ENCODE measurements at regions not wholly inside any gene's neighbourhood (a gene's known extent, or its start where the extent isn't known, plus 50 kb on each side); places are given as distances from the start of the nearest gene placed in this dataset.

DNA sequence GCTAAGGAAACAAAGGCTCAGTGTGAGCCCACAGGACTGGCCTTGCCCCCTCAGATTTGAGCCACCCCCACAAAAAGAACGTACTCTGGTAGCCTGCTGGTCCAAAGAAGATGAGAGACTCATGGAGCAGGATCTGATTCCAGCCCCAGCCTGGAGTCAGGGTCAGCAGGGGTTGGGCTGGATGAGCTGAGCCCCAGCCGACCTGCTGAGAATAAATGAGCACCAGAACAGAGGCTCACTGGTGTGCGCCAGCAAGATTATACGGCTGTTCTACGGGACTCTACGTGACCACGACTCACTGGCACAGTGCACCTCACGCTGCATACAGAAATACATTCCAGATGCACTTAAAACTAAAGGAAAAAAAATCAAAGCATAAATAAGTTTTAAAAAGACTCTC, 186.0 kb upstream of the RPL38 start:
- no peaks in the 10 kb centered on the region for H3K4me1 Mint-ChIP-seq
- no peak for DNase-seq
- intact Hi-C loops (cut with micrococcal nuclease): no loop called here

DNA sequence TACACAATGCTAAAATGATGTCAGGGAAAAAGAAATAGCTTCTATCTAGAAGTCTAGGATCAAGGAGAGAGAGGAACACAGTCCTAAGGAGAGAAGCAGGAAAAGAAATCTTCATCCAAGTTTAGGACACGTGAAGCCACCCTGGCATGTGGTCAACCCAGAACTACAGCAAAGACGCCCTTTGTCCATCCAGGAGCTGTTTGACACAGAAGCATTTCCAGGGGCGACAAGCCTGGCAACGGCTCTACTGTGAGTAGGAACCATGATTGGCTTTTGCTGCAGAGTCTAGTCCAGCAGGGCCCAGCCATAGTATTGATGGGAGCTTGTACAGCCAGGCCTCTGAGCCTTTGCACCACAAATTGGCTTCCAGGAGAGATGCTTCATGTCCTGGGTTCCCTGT, 185.4 kb upstream of the RPL38 start:
- WGBS (ENCODE audit: insufficient coverage): 85% methylated on average over 4 of the region's 4 CpGs
- peaks cover 0 to 6% (median 0%) of the 10 kb centered on the region in 3 donors for H3K9me3 ChIP-seq (ENCODE audit: control extremely low read depth in 1 of 3, control insufficient read depth in 2 of 3, insufficient read depth in 1 of 3, low read length in 2 of 3)
- POLR2A ChIA-PET: no interaction called here

More for the DNA sequence above, 186.0 kb upstream of the RPL38 start:
- TF ChIP-seq EZH2 (IDR thresholded peaks at IDR 0.05; ENCODE audit: borderline replicate concordance, insufficient read depth, low read depth, low read length, poor library complexity, severe bottlenecking): no peak
- TF ChIP-seq, protein P1, sequence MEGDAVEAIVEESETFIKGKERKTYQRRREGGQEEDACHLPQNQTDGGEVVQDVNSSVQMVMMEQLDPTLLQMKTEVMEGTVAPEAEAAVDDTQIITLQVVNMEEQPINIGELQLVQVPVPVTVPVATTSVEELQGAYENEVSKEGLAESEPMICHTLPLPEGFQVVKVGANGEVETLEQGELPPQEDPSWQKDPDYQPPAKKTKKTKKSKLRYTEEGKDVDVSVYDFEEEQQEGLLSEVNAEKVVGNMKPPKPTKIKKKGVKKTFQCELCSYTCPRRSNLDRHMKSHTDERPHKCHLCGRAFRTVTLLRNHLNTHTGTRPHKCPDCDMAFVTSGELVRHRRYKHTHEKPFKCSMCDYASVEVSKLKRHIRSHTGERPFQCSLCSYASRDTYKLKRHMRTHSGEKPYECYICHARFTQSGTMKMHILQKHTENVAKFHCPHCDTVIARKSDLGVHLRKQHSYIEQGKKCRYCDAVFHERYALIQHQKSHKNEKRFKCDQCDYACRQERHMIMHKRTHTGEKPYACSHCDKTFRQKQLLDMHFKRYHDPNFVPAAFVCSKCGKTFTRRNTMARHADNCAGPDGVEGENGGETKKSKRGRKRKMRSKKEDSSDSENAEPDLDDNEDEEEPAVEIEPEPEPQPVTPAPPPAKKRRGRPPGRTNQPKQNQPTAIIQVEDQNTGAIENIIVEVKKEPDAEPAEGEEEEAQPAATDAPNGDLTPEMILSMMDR (IDR thresholded peaks at IDR 0.05): no peak
- Mint-ChIP-seq H3K4me3 (no peak overlapping the region), H3K27me3 (peaks cover 29% of the 10 kb centered on the region), H3K27ac (no peak overlapping the region), H3K9me3 (ENCODE audit: insufficient read depth) (no peaks in the 10 kb centered on the region)
- H3K9me3 ChIP-seq (ENCODE audit: control extremely low read depth in 1 of 3, control insufficient read depth in 2 of 3, insufficient read depth in 1 of 3, low read length in 2 of 3): peaks cover 0 to 6% (median 0%) of the 10 kb centered on the region in 3 donors
- no peak overlapping the region for H3K9ac ChIP-seq (ENCODE audit: low read length)
- peaks cover 0 to 5% (median 0%) of the 10 kb centered on the region in 4 experiments for H3K27me3 ChIP-seq (replicated peaks in 1 of 4; ENCODE audit: control extremely low read depth in 1 of 4, control insufficient read depth in 3 of 4, insufficient read depth in 4 of 4, low read length in 3 of 4)
- H3K4me1 ChIP-seq (ENCODE audit: control insufficient read depth in 2 of 2, insufficient read depth in 2 of 2, low read length in 2 of 2): no peaks in the 10 kb centered on the region
- no peaks in the 10 kb centered on the region for H3K79me2 ChIP-seq (ENCODE audit: control insufficient read depth, insufficient read depth, low read length)
- ATAC-seq (ENCODE audit: low read depth): no peak
- WGBS (ENCODE audit: insufficient coverage): 94% methylated on average over 5 of the region's 8 CpGs
- H3K36me3 ChIP-seq (replicated peaks in 1 of 2; ENCODE audit: control extremely low read depth in 1 of 2, control insufficient read depth in 1 of 2, extremely low read depth in 1 of 2, insufficient read depth in 2 of 2, low read length in 1 of 2): no peaks in the 10 kb centered on the region
- no peak overlapping the region for H3K4me2 ChIP-seq (replicated peaks; ENCODE audit: low read depth, low read length, poor library complexity, severe bottlenecking)
- no peak overlapping the region for H3K4me3 ChIP-seq (ENCODE audit: control extremely low read depth in 1 of 5, extremely low read depth in 1 of 5, insufficient read depth in 1 of 5, low read depth in 2 of 5, low read length in 4 of 5)
- H2AFZ ChIP-seq (ENCODE audit: insufficient read depth, low read depth, low read length, poor library complexity, severe bottlenecking): no peak overlapping the region
- CTCF ChIA-PET: no interaction called here
- H3K27ac ChIP-seq (ENCODE audit: low read length in 2 of 2): no peak overlapping the region
- no peaks in the 10 kb centered on the region for H4K20me1 ChIP-seq (ENCODE audit: control insufficient read depth, insufficient read depth, low read length, poor library complexity, severe bottlenecking)
- POLR2A ChIA-PET: no interaction called here

More for the DNA sequence above, 185.4 kb upstream of the RPL38 start:
- no peaks in the 10 kb centered on the region for H3K4me1 Mint-ChIP-seq
- Histone ChIP-seq H3K9ac (ENCODE audit: low read length) (no peak overlapping the region), H3K4me2 (replicated peaks; ENCODE audit: low read depth, low read length, poor library complexity, severe bottlenecking) (no peak overlapping the region), H4K20me1 (ENCODE audit: control insufficient read depth, insufficient read depth, low read length, poor library complexity, severe bottlenecking) (no peaks in the 10 kb centered on the region), H3K4me3 (ENCODE audit: control extremely low read depth in 1 of 5, extremely low read depth in 1 of 5, insufficient read depth in 1 of 5, low read depth in 2 of 5, low read length in 4 of 5) (no peak overlapping the region), H3K36me3 (replicated peaks in 1 of 2; ENCODE audit: control extremely low read depth in 1 of 2, control insufficient read depth in 1 of 2, extremely low read depth in 1 of 2, insufficient read depth in 2 of 2, low read length in 1 of 2) (no peaks in the 10 kb centered on the region), H3K27ac (ENCODE audit: low read length in 2 of 2) (no peak overlapping the region), H2AFZ (ENCODE audit: insufficient read depth, low read depth, low read length, poor library complexity, severe bottlenecking) (no peak overlapping the region), H3K4me1 (ENCODE audit: control insufficient read depth in 2 of 2, insufficient read depth in 2 of 2, low read length in 2 of 2) (no peaks in the 10 kb centered on the region), H3K27me3 (replicated peaks in 1 of 4; ENCODE audit: control extremely low read depth in 1 of 4, control insufficient read depth in 3 of 4, insufficient read depth in 4 of 4, low read length in 3 of 4) (peaks cover 0 to 5% (median 0%) of the 10 kb centered on the region in 4 experiments), H3K79me2 (ENCODE audit: control insufficient read depth, insufficient read depth, low read length) (no peaks in the 10 kb centered on the region)
- CTCF ChIA-PET: no interaction called here
- H3K27me3 Mint-ChIP-seq: peaks cover 26% of the 10 kb centered on the region
- ATAC-seq (ENCODE audit: low read depth): no peak
- TF ChIP-seq EZH2 (IDR thresholded peaks at IDR 0.05; ENCODE audit: borderline replicate concordance, insufficient read depth, low read depth, low read length, poor library complexity, severe bottlenecking): no peak
- TF ChIP-seq, protein P1 (IDR thresholded peaks at IDR 0.05): no peak
- intact Hi-C loops (cut with micrococcal nuclease): no loop called here
- no peak overlapping the region for H3K4me3 Mint-ChIP-seq
- no peak overlapping the region for H3K27ac Mint-ChIP-seq
- DNase-seq: no peak
- H3K9me3 Mint-ChIP-seq (ENCODE audit: insufficient read depth): no peaks in the 10 kb centered on the region

All from B cell (primary cell).